A673 (cell line): ENCODE measurements at regions not wholly inside any gene's neighbourhood (a gene's known extent, or its start where the extent isn't known, plus 50 kb on each side); places are given as distances from the start of the nearest gene placed in this dataset.

Source experiments
- BruUV-seq: library from RNA; stranded (reverse); fragments of 400-500 nt; replicated peaks from 2 replicates; lab custom pipeline; 2021; lab: Mats Ljungman, UMichigan
- CTCF ChIA-PET: fragments of 300-600 bp; sonication (Branson Sonifier 250); formaldehyde crosslinking; loops from one replicate; lab custom pipeline; 2022; ENCODE audit warnings: antibody characterized with exemption; lab: Charles Lee
- POLR2A ChIA-PET: fragments of 300-600 bp; sonication (Branson Sonifier 250); formaldehyde crosslinking; loops from one replicate; lab custom pipeline; 2022; ENCODE audit warnings: antibody characterized with exemption; ENCODE audit not compliant: low non-redundant PET; lab: Charles Lee
- DNase-seq: peaks from one replicate; pipeline ENCODE4 v3.0.0-alpha.2; 2015; ENCODE audit warnings: low spot score
- H3K27ac ChIP-seq: fragments of 200-600 bp; sonication (generic); 2 replicates; pipeline ENCODE4 v1.5.1; 2016; ENCODE audit warnings: mixed run types, low read depth, mild to moderate bottlenecking, mixed read lengths, antibody characterized with exemption, low read length; ENCODE audit not compliant: poor library complexity, severe bottlenecking
- H3K27me3 ChIP-seq: fragments of 200-600 bp; sonication (generic); replicated peaks from 2 replicates; pipeline ENCODE4 v1.6.1; 2017; ENCODE audit warnings: mixed run types, low read depth, mild to moderate bottlenecking, mixed read lengths, antibody characterized with exemption, low read length; ENCODE audit not compliant: insufficient read depth, poor library complexity
- H3K36me3 ChIP-seq: fragments of 200-600 bp; sonication (generic); 2 replicates; pipeline ENCODE4 v1.6.1; 2016; ENCODE audit warnings: mixed run types, mild to moderate bottlenecking, mixed read lengths, antibody characterized with exemption, low read length; ENCODE audit not compliant: insufficient read depth, poor library complexity, severe bottlenecking
- H3K4me1 ChIP-seq: fragments of 200-600 bp; sonication (generic); 2 replicates; pipeline ENCODE4 v1.6.1; 2017; ENCODE audit warnings: mixed run types, mild to moderate bottlenecking, mixed read lengths, antibody characterized with exemption, low read length; ENCODE audit not compliant: insufficient read depth, poor library complexity, severe bottlenecking
- H3K4me3 ChIP-seq: fragments of 200-600 bp; sonication (generic); 2 replicates; pipeline ENCODE4 v1.5.1; 2016; ENCODE audit warnings: low read depth, mixed run types, mild to moderate bottlenecking, mixed read lengths, low read length; ENCODE audit not compliant: poor library complexity, severe bottlenecking
- H3K9me3 ChIP-seq: fragments of 200-600 bp; sonication (generic); 2 replicates; pipeline ENCODE4 v1.6.1; 2016; ENCODE audit warnings: mixed run types, low read depth, mild to moderate bottlenecking, mixed read lengths, antibody characterized with exemption, low read length; ENCODE audit not compliant: poor library complexity, severe bottlenecking
- EZH2 ChIP-seq: fragments of 200-600 bp; sonication (generic); IDR thresholded peaks from 2 replicates; pipeline ENCODE4 v1.6.1; 2017; ENCODE audit warnings: borderline replicate concordance, low read depth, mild to moderate bottlenecking, mixed read lengths, antibody characterized with exemption, low read length; ENCODE audit not compliant: poor library complexity, severe bottlenecking
- intact Hi-C: fragments of 100-400 bp; cut with micrococcal nuclease; formaldehyde crosslinking; loops from one replicate; pipeline ENCODE4 v1.10.0; 2022; ENCODE audit not compliant: unreplicated experiment
- TF ChIP-seq, protein P1 (sequence below): fragments of 300-800, 200-600 bp; sonication (generic); conservative IDR thresholded peaks from 2 replicates; pipeline ENCODE4 v1.5.1; 2017; ENCODE audit warnings: low read depth, mild to moderate bottlenecking, antibody characterized with exemption, low read length, moderate library complexity, mixed read lengths

DNA sequence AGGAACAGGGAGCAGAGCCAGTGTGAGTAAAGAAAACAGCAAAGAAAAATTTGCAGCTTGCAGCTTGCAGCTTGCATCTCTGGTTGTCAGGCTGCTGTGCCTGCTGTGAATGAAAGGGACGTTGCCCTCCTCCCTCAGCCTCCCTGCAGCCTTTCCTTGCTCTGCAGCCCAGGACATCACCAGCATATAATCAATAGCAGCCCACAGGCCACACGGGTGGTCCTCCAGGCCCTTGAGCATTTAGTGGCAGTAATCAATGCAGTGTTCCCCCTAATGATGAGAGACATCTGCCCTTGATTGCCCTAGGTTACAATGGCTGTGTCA, 122.2 kb upstream of the TACR1 start:
- Histone ChIP-seq H3K4me3 (no peak overlapping the region), H3K36me3 (no peaks in the 10 kb centered on the region), H3K9me3 (no peaks in the 10 kb centered on the region), H3K27me3 (no peaks in the 10 kb centered on the region), H3K27ac (no peak overlapping the region), H3K4me1 (no peaks in the 10 kb centered on the region)
- TF ChIP-seq EZH2: no peak
- TF ChIP-seq, protein P1, sequence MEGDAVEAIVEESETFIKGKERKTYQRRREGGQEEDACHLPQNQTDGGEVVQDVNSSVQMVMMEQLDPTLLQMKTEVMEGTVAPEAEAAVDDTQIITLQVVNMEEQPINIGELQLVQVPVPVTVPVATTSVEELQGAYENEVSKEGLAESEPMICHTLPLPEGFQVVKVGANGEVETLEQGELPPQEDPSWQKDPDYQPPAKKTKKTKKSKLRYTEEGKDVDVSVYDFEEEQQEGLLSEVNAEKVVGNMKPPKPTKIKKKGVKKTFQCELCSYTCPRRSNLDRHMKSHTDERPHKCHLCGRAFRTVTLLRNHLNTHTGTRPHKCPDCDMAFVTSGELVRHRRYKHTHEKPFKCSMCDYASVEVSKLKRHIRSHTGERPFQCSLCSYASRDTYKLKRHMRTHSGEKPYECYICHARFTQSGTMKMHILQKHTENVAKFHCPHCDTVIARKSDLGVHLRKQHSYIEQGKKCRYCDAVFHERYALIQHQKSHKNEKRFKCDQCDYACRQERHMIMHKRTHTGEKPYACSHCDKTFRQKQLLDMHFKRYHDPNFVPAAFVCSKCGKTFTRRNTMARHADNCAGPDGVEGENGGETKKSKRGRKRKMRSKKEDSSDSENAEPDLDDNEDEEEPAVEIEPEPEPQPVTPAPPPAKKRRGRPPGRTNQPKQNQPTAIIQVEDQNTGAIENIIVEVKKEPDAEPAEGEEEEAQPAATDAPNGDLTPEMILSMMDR: no peak
- ChIA-PET POLR2A (no interaction called here), CTCF (no interaction called here)
- BruUV-seq: no TSS peak
- DNase-seq: no peak
- intact Hi-C loops: no loop called here

DNA sequence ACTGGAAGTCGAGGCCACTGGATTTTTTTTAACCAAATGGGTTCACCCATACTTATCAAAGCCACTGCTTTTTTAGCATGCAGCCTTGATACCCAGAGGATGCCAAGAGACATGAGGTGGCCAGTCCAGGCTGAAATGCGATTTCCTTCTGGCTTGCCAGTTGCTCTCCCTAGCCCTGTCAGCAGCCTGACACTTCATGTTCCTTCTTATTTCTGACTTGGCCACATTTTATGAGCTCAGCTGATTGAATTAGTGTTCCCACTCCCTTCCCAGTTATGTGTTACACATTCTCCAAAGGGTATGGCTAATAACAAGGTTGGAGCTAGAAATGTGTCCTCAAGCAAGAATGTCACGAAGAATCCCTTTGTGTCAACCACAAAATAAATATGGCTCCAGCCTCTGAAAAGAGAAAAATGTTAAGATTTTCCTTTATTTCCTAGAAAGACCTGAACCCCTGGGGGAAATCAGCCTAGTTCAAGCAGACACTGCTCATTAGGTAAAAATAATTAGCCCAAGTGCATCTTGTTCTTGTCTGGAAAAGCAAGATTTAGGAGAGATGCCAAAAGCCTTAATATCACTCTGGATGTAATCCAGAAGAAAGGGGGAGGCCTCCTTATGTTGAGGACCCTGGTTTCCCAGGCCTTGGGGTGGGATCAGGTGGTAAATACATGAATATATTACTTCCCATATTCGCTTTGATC, 121.7 kb upstream of the TACR1 start:
- Histone ChIP-seq H3K4me3 (no peak overlapping the region), H3K9me3 (no peaks in the 10 kb centered on the region), H3K4me1 (no peaks in the 10 kb centered on the region), H3K27ac (no peak overlapping the region), H3K27me3 (no peaks in the 10 kb centered on the region), H3K36me3 (no peaks in the 10 kb centered on the region)
- ChIA-PET CTCF (no interaction called here), POLR2A (no interaction called here)
- no peak for DNase-seq
- no TSS peak for BruUV-seq
- no peak for TF ChIP-seq EZH2
- TF ChIP-seq, protein P1: no peak
- intact Hi-C loops: no loop called here

DNA sequence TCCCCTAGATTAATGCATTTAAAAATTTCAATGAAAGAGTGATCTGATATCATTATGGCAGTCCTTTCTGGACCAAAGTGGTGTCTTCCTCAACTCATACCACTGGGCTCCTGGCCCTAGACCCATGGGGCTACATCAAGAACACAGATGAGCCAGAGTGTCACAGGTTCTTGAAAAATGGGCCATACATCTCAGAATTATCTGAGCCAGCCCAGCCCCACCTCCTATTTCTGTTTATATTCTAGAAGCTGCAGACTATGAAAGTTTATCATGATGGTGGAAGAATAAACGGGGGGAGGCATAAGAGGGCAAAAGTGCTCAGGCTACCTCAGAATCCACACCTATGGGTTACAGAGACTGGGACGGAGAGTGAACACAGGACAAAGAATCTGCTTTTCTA, 120.6 kb upstream of the TACR1 start:
- ChIA-PET POLR2A (no interaction called here), CTCF (no interaction called here)
- Histone ChIP-seq H3K27ac (no peak overlapping the region), H3K27me3 (no peaks in the 10 kb centered on the region), H3K4me3 (no peak overlapping the region), H3K9me3 (no peaks in the 10 kb centered on the region), H3K4me1 (no peaks in the 10 kb centered on the region), H3K36me3 (no peaks in the 10 kb centered on the region)
- BruUV-seq: no TSS peak
- intact Hi-C loops: no loop called here
- TF ChIP-seq, protein P1: no peak
- TF ChIP-seq EZH2: no peak
- DNase-seq: no peak
